ENCODE measurements at regions not wholly inside any gene's neighbourhood (a gene's known extent, or its start where the extent isn't known, plus 50 kb on each side); places are given as distances from the start of the nearest gene placed in this dataset.

DNA sequence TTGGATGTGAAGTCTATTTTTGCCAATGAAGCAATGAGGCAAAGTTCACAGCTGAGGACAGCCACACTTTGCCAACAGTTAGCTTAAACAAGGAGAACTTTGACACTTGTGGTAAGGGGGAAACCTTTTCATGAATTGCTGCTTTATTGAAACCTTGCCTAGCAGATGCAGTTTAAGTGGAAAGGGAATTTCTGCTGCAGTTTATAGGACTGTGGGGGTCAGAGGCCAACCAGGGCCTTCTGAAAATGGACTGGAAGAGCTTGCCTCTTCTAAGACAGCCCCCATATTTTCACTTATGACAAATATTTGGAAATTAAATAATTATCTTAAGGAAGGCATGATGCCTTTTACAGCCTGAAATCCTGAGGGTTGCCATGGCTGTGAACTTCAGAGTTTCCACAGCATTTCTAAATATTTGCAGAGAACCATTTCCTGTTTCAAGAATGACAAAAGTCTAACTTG, 550.3 kb downstream of the RAB28 start:
- intact Hi-C loops (cut with micrococcal nuclease; ENCODE audit: unreplicated experiment), result no loop called here
- Histone ChIP-seq H3K27me3 (replicated peaks; ENCODE audit: insufficient read depth, low read depth, low read length, poor library complexity) (peaks cover 14% of the 10 kb centered on the region), H3K36me3 (ENCODE audit: insufficient read depth, low read length, poor library complexity, severe bottlenecking) (no peaks in the 10 kb centered on the region), H3K4me1 (ENCODE audit: insufficient read depth, low read length, poor library complexity, severe bottlenecking) (no peaks in the 10 kb centered on the region), H3K9me3 (ENCODE audit: low read depth, low read length, poor library complexity, severe bottlenecking) (no peaks in the 10 kb centered on the region), H3K27ac (ENCODE audit: low read depth, low read length, poor library complexity, severe bottlenecking) (no peak overlapping the region), H3K4me3 (ENCODE audit: low read depth, low read length, poor library complexity, severe bottlenecking) (no peak overlapping the region)
- ChIA-PET CTCF (interaction anchor here (0.7 kb wide), 1 partner anchor 581 kb away, joined by 5 read pairs; no protein-coding TSS in a partner anchor), POLR2A (ENCODE audit: low non-redundant PET) (no interaction called here)
- TF ChIP-seq, protein P1, sequence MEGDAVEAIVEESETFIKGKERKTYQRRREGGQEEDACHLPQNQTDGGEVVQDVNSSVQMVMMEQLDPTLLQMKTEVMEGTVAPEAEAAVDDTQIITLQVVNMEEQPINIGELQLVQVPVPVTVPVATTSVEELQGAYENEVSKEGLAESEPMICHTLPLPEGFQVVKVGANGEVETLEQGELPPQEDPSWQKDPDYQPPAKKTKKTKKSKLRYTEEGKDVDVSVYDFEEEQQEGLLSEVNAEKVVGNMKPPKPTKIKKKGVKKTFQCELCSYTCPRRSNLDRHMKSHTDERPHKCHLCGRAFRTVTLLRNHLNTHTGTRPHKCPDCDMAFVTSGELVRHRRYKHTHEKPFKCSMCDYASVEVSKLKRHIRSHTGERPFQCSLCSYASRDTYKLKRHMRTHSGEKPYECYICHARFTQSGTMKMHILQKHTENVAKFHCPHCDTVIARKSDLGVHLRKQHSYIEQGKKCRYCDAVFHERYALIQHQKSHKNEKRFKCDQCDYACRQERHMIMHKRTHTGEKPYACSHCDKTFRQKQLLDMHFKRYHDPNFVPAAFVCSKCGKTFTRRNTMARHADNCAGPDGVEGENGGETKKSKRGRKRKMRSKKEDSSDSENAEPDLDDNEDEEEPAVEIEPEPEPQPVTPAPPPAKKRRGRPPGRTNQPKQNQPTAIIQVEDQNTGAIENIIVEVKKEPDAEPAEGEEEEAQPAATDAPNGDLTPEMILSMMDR (conservative IDR thresholded peaks at IDR 0.05; ENCODE audit: low read depth, low read length), result no peak
- DNase-seq (ENCODE audit: low spot score), result no peak
- no TSS peak for BruUV-seq (replicated peaks)

DNA sequence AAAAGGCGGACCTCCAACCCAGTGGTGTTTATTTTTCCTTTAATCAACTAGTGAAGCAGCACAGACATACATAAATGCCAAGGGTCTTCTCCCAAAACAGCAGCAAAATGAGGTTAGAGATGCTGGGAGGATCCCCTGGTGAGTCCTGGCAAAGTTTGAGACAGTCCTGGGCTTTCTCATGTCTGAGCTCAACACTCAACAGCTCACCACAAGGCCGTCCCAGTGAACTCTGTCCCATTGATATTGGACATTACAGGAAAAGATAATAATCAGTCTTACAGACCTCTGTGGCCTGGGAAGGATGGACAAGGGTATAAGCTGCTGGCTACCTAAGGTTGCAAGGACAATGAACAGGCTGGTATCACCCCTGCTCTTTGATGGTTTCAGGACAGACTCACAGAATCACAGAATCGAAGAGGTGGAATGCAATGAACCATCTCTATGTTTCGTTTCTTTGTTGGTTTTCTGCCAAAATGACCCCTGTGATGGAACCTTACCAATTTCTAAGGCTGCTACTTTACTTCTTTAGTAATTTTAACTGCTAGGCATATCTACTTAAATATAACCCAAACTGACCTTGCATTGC, 551.8 kb downstream of the RAB28 start:
- POLR2A ChIA-PET (ENCODE audit: low non-redundant PET), result interaction anchor here (0.6 kb wide), 1 partner anchor 788 kb away, joined by 3 read pairs; no protein-coding TSS in a partner anchor
- BruUV-seq (replicated peaks), result no TSS peak
- TF ChIP-seq EZH2 (IDR thresholded peaks at IDR 0.05; ENCODE audit: borderline replicate concordance, low read depth, low read length, poor library complexity, severe bottlenecking), result no peak
- TF ChIP-seq, protein P1 (conservative IDR thresholded peaks at IDR 0.05; ENCODE audit: low read depth, low read length), result no peak
- Histone ChIP-seq H3K27ac (ENCODE audit: low read depth, low read length, poor library complexity, severe bottlenecking) (no peak overlapping the region), H3K9me3 (ENCODE audit: low read depth, low read length, poor library complexity, severe bottlenecking) (no peaks in the 10 kb centered on the region), H3K27me3 (replicated peaks; ENCODE audit: insufficient read depth, low read depth, low read length, poor library complexity) (peaks cover 20% of the 10 kb centered on the region), H3K36me3 (ENCODE audit: insufficient read depth, low read length, poor library complexity, severe bottlenecking) (no peaks in the 10 kb centered on the region), H3K4me1 (ENCODE audit: insufficient read depth, low read length, poor library complexity, severe bottlenecking) (no peaks in the 10 kb centered on the region), H3K4me3 (ENCODE audit: low read depth, low read length, poor library complexity, severe bottlenecking) (no peak overlapping the region)
- DNase-seq (ENCODE audit: low spot score), result no peak
- intact Hi-C loops (cut with micrococcal nuclease; ENCODE audit: unreplicated experiment), result no loop called here
- CTCF ChIA-PET, result no interaction called here

DNA sequence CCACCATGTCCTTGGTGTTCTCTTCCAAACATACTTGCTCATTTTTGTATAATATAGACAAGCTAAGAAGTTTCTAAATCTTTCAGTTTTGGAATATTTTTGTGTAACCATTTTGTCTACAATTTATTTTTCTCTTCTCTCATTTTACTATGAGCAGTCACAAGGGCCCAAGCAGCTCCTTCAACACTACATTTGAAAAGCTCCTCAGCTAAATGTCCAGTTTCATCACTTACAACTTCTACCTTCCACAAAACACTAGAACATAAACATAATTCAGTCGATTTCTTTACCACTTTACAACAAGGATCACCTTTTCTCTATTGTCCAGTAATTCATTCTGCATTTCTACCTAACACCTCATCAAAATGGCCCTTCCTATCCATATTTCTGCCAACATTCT, 554.4 kb downstream of the RAB28 start:
- H3K4me1 ChIP-seq (ENCODE audit: insufficient read depth, low read length, poor library complexity, severe bottlenecking), result no peaks in the 10 kb centered on the region
- ChIA-PET POLR2A (ENCODE audit: low non-redundant PET) (no interaction called here), CTCF (no interaction called here)
- H3K9me3 ChIP-seq (ENCODE audit: low read depth, low read length, poor library complexity, severe bottlenecking), result no peaks in the 10 kb centered on the region
- no TSS peak for BruUV-seq (replicated peaks)
- H3K27me3 ChIP-seq (replicated peaks; ENCODE audit: insufficient read depth, low read depth, low read length, poor library complexity), result peaks cover 20% of the 10 kb centered on the region
- H3K36me3 ChIP-seq (ENCODE audit: insufficient read depth, low read length, poor library complexity, severe bottlenecking), result no peaks in the 10 kb centered on the region
- no peak overlapping the region for H3K4me3 ChIP-seq (ENCODE audit: low read depth, low read length, poor library complexity, severe bottlenecking)
- TF ChIP-seq EZH2 (IDR thresholded peaks at IDR 0.05; ENCODE audit: borderline replicate concordance, low read depth, low read length, poor library complexity, severe bottlenecking), result no peak
- TF ChIP-seq, protein P1 (conservative IDR thresholded peaks at IDR 0.05; ENCODE audit: low read depth, low read length), result no peak
- no peak overlapping the region for H3K27ac ChIP-seq (ENCODE audit: low read depth, low read length, poor library complexity, severe bottlenecking)
- DNase-seq (ENCODE audit: low spot score), result no peak
- intact Hi-C loops (cut with micrococcal nuclease; ENCODE audit: unreplicated experiment), result no loop called here

Measured in A673 (cell line).